Activated CD4-positive, CD25-positive, alpha-beta regulatory T cell treated with anti-CD3 and anti-CD28 coated beads, Interleukin-2, amount 50 U/mL, for 24 hours (primary cell): ENCODE measurements at regions not wholly inside any gene's neighbourhood (a gene's known extent, or its start where the extent isn't known, plus 50 kb on each side); places are given as distances from the start of the nearest gene placed in this dataset.

ENCODE experiments used
- ATAC-seq, 2 donors: fragments of 150-1000 bp; cut with Tn5 transposase; one replicate each; pipeline ENCODE4 v1.10.0; 2021; ENCODE audit warnings: mild to moderate bottlenecking in 1 of 2, moderate library complexity in 1 of 2

DNA sequence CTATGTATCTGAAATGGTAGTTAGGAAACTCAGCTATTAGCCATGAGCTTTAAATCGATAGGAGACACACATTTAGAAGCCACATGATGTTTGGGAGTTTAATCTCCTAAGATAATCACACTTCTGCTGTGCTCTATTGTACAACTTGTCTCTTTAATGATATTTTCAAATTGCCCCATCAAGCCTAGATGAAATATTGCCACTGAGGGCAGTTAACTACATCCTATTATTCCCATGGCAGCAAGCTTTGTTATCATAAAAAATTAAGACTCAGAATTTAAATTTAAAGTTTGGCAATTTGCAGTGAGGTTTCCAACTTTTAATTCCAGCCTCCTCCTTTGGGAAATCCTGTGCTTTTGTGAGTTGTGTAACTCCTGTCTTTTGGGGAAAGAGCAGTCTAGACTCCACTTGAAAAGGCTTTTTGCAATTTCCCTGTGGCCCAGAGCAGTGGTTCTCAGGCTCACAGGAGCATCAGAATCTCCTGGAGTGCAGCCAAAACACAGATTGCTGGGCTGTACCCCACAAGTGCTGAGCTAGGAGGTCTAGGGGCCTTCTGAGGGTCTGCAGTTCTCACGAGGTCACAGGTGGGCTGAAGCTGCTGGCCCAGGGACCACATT is 792.4 kb downstream of the QKI start:
- no peak for ATAC-seq

DNA sequence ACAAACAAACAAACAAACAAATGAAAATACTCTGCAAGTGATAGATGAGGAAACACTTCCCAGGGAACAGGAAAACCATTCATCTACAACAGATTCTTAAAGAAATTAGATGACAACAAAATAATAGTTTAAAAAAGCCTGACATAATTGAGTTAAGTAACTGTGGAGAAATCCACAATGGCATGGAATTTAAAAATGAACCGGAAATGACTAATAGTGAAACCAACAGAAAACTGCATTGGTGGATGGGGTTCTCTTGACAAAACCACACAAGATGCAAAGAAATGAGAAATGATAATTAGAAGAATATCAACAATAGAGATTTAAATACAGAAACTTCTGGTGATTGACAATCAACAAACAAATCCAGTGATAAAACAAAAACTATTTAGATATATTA is 785.6 kb downstream of the QKI start:
- no peak for ATAC-seq

DNA sequence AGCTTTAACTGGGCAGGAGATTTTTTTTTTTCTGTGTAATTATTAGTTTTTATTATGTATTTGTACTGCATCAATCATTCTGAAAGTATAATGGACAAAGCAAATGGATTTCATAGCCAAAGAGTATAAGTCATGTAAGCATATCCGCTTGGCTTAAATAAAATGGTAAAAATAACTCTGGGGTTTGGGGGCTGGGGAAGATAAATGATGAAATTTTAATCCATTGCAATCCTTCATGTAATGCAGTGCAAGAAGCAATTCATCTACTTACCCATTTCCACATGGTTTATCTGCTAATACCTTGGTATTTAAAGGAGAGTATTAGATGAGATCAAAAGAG is 781.4 kb downstream of the QKI start:
- no peak for ATAC-seq

DNA sequence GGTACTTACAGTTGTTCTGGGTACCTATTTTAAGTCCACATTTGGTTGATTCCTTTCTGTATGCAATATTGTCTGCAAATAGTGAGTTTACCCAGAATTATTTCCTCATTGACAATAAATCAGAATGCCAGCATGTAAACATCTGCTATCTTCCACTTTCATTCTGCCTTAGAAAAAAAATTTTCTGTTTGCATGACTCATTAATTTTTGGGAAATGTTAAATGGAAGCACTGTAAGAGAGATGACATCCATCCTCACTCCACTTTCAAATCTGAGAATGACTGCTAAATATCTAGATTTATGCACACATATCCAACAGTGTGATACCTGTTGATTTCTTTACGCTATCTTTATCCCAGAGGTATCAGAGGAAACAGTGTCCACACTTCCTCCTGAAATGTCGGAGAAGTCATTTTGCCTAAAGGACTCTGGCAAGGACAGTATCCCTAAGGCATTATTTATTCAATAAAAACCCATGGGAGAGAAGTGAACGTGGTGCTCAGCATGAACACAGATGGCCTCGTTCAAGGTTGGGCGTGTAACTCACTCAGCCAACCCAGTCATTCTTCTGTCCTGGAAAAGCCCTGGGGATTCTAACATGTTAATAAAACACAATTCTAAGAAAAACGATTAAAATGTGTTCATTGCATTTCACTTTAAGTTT is 780.9 kb downstream of the QKI start:
- no peak for ATAC-seq

DNA sequence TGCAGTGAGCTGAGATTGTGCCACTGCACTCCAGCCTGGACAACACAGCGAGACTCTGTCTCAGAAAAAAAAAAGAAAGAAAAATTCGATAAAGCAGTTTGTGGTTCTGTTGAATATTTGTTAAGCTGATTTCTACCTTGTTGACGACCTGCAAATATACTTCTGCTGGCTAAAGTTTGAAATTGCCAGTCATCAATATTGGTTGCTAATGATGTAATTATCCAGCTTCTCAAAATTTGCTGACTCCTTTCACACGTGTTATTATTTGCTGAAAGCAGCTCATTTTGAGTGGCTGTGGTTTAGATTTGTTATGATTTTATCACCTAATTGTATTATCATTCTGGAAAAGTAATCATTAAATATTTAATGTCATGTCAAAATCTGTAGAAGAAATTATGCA is 774.3 kb downstream of the QKI start:
- no peak for ATAC-seq

DNA sequence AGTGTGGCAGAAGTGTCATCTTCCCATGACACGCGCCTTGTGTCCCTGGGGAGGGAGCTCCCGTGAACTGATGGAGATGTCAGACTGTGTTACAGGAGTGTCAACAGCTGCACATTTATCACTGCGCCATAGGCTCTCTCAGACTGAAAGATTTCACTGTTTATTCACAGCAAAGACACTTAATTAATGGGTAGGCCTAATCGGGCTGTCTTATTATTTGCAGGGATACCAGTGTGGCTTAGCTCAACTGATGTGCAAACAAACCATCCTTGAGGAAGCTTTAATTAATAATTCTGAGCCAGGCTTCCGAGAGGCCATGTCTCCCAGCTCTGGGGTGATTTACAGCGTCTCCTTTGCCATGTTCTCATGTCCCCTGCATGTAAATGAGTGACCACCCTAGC is 771.0 kb downstream of the QKI start:
- ATAC-seq, result no peak

DNA sequence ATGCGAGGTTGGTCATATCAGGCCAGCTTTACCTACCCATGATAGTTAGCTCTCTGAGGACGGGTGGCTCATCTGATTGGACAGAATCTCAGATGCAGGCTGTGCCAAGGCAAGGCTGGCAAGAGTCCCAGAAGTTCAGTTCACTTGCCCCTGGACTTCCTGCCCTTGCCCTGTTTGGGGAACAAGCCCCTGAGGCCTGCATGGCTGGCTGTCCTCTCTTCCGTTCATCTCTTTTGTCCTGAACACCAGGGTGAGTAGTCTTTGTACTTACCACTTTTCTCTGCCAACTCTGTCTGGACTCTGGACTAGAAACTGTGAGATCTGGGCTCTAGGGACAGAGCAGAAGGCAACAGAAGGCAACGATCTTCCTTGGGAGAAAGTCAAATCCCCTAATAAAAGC is 769.9 kb downstream of the QKI start:
- no peak for ATAC-seq

DNA sequence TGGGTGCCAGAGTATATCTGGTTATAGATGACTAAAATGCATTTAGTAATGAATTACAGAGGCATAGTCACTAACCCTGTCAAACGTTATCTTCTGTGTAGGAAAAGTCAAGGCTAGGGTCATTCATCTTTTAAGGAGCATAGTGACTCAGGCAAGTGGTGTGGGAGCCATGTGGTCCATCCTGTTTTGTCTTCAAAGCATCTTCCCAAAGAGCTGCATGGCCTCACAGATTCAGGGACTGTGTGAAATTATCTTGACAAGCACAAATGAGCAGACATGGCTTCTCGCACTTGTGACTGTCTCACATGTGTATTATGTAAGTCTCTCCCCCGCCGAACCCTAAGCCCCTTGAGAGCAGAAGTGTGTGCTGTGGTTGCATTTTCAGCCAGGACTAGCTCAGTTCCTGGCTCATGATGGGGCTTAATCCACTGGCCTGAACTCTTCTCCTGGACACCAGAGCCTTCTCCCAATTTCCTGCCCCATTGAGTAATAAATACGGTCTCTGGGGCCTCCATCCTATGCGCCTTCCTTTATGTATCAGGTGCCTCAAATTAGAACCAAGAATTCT is 769.1 kb downstream of the QKI start:
- no peak for ATAC-seq

DNA sequence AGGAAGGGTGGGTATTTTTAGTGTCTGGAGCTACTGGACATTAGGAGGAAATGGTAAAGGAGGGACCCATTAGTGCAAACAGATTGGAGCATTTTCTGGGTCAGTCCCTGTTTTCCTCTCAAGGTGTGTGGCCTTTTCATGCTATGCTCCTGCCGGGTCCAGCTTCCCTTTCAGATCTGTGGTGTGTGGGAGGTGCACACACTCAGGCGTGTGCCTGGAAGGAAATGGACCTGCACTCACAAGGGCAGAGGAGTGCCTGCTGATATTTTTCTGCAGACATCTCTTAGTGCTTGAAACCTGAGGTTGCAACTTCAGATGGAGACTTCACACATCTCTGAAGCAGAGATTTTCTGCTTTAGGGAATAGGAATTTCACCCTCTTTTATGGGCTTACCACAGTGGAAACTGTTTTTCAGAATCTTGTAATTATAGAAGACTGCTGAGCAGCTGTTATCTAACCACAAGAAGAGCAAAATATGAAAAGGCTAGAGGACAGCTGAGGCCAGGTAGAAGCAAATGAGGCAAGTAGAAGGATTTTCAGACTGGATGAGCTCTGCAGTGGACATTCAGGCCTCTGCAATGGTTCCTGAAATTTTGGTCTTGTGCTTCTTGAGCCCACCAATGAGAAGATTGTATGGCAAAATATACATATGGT is 764.3 kb downstream of the QKI start:
- no peak for ATAC-seq

DNA sequence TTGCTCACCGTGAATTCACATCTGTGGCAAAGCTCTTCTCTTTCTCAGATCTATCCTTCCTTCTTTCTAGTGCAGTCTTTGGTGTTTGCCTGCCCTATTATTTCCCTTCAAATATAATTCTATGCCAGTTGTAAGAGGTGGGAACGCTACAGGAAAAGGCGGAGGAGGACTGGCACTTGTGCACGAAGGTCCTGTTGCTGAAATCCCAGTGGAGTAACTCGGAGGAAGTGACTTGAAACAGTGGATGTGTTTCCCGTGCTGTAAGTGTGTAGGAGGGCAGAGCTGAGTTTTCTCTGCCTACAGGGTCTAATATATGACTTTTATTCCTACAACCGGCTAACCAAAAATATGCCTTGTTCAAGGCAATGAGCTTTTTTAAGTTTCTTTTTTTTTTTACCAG is 754.8 kb downstream of the QKI start:
- ATAC-seq, result no peak

DNA sequence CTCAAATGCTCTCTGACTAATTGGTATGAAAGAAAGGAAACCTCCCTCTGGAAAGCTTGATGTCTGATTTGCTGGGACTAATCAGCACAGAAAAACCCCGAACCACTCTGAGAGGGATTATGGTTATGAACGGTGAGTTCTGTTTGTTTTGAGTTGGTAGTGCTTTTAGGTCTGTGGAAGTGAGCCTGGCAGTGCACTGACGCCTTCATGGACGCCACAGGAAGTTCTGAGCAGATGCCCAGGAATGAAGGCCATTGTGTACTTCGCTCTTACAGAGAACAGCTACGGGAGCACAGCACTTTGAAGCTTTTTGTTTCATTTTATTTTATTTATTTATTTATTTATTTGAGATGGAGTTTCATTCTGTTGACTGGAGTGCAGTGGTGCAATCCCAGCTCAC is 754.1 kb downstream of the QKI start:
- no peak for ATAC-seq

DNA sequence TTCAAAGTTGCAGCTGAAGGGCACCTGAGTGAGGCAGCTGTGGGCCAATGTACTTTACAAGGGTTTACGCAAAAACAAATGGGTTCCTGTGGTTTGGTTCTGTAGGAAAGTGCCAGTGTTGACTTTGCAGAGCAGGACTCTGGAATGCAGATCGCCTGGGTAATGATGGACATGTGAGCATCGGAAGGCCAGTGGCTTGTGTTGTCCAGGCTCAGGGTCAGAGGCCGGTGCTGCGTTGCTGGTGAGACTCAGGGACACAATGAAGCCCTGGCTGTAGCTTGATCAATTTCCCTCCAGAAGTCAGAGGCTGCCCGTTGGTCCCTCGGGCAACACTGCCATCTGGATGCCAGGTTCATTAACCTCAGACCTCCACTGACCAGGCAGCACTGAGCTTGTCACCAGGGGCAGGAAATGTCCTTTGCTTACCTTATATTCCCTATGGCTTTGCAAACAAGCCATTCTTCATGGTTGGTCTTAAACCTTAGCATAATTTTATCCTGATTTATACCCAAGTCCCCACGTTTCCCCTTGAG is 753.4 kb downstream of the QKI start:
- ATAC-seq, result no peak

DNA sequence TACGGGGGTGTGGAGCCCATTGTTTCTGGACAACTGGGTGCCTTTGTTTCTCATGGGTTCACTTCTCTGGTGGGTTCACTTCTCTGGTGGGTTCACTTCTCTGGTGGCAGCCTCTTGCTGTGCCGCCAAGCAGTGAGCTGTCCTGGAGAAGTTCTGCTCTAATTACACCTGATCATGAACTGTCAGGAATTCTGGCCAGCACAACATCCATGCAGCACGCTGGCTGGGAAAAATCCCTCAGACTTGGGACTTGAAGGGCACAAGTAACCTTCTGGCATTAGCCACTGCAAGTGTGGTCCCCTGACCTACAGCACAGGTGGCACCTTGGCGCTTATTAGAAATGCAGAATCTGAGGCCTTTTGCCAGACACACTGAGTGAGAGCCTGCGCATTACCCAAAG is 752.5 kb downstream of the QKI start:
- no peak for ATAC-seq

DNA sequence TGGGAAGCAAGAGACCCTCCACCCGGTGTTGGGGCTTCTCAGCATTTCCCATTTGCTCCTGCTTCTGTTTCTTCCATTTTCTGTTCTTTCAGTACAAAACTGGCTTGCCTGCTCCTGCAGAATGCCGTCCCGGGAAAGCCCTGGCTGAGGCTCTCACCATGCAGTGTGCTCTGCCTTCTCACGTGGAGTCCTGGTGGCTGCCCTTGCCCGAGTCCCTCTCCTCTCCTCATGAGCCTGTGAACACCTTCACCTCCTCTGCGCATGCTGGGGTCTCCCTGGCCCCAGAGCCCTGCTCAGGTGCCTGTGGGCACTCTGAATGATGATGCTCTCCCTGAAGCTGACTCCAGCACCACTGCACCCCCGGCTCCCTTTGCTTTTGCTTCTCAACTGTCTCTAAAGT is 752.0 kb downstream of the QKI start:
- no peak for ATAC-seq

DNA sequence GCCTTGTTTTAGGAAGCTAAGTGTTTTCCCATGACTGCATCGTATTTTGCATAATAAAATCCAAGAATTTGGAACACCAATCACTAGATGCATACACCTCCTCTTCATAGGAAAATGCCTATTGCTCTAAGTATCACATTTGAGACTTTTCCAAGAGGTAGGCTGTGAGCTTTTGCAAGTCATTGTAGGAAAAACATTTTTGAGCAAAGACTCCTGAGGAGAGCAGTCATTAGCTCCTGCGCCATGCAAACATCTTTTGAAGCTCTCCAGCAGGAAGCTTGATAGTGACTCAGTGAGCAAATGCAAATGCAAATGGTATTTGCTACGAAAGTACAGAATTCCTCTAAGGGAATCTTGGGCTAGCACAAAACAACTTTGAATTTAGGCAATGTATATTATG is 750.4 kb downstream of the QKI start:
- ATAC-seq, result no peak

DNA sequence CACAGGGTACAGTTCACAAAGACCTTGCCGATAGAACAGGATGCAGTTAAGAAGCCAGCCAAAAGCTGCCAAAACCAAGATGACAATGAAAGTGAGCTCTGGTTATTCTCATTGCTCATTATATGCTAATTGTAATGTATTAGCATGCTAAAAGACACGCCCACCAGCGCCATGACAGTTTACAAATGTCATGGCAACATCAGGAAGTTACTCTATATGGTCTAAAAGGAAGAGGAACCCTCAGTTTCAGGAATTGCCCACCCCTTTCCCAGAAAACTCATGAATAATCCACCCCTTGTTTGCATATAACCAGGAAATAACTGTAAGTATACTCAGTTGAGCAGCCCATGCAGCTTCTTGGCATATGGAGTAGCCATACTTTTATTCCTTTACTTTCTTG is 748.7 kb downstream of the QKI start:
- ATAC-seq, result no peak

DNA sequence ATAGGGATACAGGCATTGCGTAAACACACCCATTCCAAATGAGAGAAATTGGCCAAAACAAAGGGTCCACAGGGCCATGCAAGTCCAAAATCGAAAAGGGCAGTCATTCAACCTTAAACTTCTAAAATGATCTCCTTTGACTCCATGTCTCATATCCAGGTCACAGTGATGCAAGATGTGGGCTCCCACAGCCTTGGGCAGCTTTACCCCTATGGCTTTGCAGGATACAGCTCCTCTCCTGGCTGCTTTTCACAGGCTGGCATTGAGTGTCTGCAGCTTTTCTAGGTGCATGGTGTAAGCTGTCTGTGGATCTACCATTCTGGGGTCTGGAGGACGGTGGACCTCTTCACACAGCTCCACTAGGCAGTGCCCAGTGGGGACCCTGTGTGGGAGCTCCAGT is 744.5 kb downstream of the QKI start:
- ATAC-seq, result no peak

DNA sequence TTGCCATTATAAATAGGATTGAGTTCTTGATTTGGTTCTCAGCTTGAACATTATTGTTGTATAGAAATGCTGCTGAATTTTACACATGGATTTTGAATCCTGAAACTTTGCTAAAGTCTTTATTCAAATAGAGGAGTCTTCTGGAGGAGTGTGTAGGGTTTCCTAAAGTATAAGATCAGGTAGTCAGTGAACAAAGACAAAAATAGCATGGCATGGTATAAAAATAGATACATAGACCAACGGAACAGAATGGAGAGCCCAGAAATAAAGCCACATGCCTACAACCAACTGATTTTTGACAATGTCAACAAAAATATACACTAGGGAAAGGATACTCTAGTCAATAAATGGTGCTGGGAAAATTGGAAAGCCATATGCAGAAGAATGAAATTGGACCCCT is 740.1 kb downstream of the QKI start:
- ATAC-seq, result no peak

DNA sequence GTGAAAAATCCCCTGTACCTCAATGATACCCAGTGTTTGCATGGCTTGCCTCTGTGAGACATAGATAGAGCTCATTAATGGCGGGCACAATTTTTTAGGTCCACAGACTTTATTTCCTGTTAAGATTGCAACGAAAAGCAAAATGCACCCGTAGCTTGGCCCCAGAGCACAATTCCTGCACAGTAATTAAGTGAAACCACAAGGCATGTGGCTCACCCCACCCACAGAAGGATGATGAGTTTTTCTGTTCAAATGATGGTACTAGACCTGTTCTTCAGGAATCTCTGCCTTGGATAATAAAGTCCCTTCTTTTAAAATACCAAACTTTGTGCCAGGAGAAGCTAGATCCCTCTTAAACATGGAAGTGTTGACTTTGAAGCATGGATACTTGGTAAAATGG is 738.1 kb downstream of the QKI start:
- ATAC-seq, result no peak

DNA sequence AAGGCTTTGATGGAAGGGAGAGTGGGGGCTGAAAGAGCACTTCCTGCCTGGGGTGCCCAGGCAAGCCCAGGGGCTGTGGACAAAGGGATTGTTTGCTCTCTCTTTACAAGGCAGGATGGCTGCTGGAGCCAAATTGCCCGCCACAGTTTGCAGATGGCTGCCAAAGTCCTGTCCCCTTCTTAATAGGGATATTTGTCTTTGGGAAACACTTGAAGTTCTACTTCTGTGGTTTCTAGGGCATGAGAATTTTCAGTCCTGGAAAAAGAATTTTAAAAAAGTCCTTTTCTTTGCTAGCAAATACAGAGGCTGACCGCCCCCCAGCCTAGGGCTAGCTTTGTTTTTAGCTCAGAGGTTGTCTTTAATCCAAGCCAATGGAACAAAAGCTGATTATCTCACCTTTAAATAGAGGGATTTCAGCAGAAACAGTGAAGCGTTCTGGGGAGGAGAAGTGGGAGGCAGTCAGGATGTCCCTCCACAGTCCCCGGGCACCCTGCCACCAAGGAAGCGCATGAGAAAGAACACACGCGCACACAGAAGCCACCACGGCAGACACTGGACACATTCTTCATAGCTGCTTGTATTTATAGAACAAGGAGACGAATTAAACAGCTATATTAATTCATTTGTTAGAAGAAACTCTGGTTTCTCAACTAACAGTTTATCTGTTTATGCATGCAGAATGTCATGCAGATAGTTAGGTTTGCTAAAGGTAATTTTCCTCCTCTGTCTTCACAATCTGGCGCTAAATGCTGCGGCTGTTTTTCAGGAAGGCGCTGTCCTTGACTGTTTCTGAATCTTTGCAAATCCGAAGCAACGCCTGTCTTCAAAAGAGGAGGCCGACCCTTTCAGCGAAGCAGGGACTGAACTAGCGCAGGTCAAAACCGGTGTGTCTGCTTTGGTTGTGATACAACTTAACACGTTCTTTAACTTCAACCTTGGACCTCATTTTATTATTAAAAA is 736.9 kb downstream of the QKI start:
- no peak for ATAC-seq

DNA sequence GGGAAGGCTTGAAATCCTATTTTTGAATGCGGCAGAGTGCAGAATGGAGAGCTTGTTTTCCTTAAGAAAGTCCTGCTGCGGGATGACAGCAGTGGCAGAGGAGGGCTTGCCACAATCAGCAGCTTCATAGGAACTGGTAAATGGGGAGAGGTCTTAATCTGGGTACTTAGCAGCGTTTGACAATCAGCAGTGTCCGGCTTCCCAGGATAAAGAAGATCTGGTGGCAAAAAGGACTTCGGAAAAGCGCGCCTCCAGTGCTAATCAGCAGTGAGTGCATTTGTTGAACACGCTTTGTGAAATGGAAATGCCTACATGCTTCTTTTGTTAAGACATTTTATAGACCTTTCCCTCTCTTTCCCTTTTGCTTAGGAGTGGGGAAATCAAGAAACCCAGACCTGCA is 735.7 kb downstream of the QKI start:
- ATAC-seq, result no peak

DNA sequence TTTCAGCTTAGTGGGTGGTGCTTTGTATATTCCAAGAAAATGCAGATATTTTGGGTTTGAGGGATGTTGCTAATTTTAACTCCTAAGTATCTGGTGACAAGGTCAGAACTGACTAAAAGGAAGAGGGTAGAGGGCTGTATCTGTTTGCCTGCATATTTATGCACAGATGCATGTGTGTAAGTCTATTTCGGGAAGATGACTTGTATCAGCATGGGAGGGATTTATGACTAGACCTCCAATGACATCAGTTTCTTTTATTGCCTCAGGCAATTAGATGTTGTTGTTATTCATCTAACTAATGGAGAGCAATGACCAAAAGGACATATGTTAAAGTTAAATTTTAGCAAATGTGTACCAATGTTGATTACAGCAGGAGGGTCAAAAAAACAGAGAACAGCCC is 734.3 kb downstream of the QKI start:
- no peak for ATAC-seq

DNA sequence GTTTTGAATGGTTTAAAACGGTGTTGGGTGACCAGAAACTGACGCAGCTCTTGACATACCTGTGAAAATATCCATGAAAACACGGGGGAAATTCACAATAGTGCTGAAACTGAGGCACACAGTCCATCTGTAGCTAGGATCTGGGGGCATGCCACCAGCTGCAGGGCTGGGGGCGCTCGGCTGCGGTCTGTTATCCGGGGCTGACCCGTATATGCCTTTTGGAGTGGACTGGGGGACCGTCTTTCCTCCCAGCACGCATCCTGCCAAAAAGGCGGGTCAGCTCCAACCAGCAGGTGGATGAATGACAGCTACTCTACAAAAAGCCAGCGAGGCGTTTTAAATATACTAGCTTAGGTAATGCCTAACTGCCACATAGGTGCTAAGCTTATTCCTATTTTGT is 729.8 kb downstream of the QKI start:
- no peak for ATAC-seq
